HG03520 (cell line): ENCODE measurements at regions not wholly inside any gene's neighbourhood (a gene's known extent, or its start where the extent isn't known, plus 50 kb on each side); places are given as distances from the start of the nearest gene placed in this dataset.
"Not testable (repeated sequence)": the region's sequence is repeated elsewhere in the genome, so short reads cannot be mapped to it uniquely, and the experiment has no call there.

Experiments used
- ATAC-seq: cut with Tn5 transposase; IDR thresholded peaks from one replicate; pipeline ENCODE4 v1.9.1; 2021; ENCODE audit warnings: mild to moderate bottlenecking, moderate library complexity; ENCODE audit not compliant: unreplicated experiment

DNA sequence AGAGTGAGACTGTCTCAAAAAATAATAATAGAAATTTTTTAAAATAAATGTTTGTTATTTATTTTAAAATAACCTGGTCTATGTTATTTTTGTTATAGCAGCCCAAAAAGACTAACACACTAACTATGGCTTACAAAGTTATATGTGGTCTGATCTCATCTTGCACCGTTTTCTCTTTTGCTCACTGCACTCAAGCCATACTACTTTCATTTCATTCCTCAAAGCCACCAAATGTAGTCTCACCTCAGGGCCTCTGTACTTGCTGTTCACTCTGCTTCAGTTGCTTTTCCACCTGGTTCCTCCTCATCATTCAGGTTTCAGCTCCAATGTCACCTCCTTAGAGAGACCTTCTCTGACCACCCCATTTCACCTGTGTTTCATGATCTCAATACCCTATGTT is 55.2 kb upstream of the MDM1 start:
- ATAC-seq = no peak

DNA sequence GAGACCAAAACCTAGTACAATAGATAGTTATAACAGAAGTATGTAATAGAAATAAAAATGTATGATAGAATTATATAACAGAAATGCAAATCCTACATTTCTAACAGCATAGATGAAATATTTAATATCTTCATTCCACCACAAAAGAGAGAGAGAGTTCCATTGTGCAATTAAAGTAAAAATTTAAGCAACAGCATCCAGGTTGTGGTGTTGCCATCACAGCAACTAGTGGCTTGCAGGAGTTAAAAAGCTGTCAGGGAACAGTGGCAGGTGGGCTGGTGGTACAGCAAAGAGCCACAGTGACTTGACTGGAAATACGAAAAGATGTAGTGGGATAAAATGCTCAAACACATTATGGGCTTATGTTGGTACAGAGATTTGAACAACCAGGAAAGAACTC is 57.1 kb upstream of the MDM1 start:
- no peak for ATAC-seq

DNA sequence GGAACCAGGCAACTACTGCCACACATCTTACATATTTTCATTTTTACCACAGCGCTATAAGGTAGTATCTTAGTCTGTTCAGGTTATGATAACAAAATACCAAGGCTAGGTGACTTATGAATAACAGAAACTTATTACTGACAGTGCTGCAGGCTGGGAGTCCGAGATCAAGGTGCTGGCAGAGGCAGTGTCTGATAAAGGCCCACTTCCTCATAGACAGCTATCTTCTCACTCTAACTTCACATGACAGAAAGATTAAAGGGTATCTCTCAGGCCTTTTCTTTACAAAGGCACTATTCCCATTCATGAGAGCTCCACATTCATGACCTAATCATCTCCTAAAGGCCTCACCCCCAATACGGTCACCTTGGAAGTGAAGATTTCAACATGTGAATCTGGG is 59.8 kb upstream of the MDM1 start:
- no peak for ATAC-seq

DNA sequence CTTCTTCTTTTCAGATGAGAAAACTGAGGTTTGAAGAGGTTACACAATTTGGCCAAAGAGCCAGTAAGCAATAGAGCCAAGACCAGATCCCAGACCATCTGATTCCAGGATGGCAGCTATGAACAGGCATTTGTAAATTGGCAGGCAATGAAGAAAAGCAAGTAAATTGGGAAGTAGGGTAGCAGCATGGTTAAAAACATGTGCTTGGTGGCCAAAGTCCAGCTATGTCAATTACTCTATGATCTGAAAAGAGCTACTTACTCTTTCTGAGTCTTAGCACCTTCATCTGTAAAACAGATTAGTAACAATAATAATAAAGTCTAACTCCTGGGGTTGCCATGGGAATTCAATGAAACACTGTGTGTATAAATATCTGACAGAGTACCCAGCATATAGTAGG is 60.2 kb upstream of the MDM1 start:
- ATAC-seq = no peak

DNA sequence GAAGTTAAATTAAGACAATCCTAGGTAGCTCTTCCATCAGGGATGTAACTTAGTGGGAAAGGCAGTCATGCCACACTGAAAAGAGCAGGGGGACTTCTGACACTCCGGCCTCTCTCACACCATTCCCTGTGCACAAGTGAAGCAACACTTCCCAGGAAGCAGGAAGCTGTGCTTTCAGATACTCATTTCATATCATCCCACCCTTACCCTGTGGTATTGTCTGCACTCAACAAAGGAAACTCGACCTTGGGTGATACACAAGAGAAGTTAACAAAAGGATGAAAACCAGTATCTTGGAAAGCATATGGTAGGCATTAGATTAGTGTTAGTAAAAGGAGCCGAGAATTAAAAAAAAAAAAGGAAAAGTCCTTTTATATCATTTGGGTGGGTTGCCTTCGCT is 61.3 kb upstream of the MDM1 start:
- no peak for ATAC-seq

DNA sequence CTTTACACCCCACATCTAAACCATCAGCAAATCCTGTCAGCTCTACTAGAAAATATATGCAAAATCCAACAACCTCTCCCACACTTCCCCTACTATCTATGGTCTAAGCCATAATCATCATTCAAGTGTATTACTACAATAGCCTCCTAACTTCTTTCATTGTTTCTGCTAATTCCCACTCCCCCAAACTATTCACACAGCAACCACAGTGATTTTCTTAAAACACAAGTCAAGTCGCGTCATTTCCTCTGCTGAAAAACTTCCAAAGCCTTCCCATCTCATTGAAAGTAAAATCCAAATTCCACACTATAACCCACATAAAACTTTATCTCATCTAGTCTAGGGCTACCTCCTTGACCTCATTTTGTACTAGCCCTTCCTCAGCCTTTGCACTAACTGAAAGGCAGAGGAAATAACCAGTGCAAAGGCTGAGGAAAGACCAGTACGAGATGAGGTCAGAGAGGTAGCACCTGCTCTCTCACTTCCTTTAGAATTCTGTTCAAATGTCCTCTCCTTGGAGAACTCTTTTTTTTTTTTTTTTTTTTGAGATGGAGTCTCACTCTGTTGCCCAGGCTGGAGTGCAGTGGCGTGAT is 65.5 kb upstream of the MDM1 start:
- no peak for ATAC-seq

DNA sequence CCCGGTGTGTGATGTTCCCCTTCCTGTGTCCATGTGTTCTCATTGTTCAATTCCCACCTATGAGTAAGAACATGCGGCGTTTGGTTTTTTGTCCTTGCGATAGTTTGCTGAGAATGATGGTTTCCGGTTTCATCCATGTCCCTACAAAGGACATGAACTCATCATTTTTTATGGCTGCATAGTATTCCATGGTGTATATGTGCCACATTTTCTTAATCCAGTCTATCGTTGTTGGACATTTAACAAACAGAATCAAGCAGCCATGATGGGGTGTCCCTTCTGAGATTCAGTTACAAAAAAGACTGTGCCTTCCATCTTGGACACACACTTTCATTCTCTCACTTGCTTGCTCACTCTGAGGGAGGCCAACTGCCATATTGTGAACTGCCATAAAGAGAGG is 66.5 kb upstream of the MDM1 start:
- ATAC-seq = not testable (repeated sequence)

DNA sequence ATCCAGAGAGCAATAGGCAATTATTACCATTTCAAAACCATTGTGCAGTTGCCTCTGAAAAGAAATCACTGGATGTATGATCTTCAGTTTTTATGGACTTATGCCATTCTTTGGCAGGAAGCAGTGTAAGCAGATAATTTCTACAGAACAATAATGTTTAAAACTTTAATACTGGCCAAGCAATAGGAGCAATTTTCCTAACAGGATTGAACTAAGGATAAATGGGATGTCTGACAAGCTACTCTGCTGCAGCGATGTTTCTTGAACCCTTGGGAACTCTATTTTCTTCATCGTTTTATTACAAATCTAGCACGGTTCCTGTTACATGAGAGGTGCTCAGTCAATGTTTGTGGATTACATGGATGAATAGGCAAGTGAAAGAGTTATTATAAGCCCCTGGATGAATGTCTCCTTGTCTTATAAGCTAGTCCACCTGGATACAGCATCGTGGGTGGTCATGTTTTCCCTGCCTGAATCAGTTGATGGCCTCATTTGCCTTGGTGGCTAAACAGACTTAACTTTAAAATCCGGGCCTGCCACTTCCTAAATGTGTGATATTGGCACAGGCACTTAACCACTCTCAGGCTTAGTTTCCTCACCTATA is 68.2 kb upstream of the MDM1 start:
- no peak for ATAC-seq

DNA sequence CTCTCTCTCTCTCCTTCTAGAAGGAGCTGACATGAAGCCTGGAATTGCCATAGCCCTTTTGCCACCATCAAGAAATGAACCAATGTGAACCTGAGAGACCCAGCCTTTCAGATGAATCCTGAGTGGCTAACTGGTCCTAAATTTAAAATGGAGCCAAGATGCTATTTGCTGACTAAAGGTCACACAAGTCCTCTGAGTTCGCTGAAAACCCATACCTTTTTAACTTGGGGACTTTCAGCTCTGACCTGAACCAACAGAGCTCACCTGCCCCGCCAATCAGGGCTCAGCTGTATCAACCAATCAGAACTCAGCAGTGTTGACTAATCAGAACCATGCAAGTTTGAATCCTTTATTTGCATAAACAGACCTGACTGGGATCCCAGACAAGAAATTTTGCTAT is 70.3 kb upstream of the MDM1 start:
- ATAC-seq = no peak

DNA sequence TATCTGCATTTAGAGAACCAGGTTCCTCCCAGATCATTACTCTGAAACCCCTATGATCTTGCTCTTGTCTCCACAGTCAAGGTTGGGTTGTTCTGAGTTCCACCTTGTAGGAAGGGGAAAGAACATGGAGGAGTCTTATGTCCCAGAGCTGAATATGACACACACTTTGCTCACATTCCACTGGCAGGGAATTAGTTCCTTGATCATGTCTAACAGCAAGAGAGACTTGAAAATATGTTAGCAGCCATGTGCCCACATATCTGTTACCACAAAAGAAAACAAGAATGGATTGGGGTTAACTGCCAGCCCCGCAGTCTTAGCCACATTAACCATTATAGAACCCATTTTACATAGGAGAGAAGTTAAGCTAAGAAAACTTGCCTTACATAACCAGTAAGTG is 71.1 kb upstream of the MDM1 start:
- no peak for ATAC-seq

DNA sequence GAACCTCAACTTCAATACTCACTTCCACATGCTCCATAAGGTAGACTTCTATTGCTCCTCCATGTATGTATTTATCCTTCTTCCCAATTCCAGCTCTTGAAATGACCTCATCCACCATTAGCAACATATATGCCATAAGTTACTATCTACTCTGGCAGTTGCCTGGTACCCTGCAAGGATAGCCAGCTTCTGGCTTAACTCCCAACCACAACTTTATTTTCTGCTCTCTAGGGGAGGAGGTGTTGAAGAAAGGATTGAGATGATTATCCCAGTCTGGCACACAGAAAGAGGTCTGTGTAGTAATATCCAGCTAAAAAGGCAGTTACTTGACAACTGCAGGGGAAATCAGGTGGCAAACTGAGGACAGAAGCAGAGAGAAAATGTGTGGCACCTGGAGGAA is 71.5 kb upstream of the MDM1 start:
- ATAC-seq = no peak

DNA sequence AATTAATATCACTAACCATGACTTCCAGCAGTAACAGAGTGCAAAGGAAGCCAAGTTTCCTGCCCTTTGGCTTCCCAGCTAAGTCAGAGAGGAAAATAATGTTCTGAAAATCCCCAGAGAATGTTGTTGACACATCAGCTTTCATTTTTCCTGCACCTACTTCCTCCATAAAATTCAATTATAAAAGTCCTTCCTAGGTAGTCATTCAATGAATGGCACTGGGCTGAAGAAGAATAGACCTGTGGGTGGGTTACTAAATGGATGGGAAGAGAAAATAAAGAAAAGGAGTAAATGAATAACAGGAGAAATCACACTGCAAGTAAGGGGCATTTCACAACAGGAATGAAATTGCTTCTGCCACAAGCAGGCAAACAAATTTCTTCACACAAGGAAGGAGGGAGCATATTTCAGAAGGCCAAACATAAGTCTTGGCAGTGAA is 73.2 kb upstream of the MDM1 start:
- no peak for ATAC-seq

DNA sequence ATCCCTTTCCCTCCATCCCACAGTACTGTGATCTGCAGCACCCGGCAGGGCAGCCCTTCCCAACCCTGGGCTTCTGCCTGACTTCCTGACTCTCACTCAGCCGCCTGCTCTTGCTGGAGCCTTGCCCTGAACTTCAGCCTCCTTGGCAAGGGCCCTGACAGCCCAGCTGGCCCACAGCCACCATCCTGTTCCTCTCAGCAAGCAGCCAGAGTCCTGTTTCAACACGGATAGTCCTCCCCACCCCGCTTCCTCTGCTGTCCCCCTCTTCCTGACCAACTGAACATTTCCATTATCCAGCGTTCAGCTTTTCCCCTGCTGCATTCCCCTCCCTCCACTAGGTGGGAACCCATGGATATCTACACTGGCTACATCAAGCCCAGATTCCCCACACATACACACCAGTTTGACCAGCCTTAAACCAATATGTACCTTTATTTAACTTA is 74.0 kb upstream of the MDM1 start:
- no peak for ATAC-seq

DNA sequence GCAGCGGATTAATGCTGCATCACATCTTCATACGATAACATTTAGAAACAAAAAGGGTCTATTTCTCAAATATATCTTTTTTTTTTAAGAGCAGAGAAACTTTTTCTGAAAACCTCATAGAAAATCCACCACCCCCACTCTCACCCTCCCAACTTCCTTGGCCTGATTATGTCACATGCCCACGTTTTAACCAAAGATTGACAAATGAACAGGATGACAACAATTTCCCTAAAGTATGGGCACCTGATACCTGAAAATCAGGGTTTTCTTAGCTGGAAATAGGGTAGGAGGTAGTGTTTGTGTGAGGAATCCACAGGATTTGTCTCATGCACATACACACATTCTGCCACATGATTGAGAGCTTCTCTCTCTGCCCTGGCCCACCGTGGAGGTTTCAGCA is 74.7 kb upstream of the MDM1 start:
- ATAC-seq = no peak

DNA sequence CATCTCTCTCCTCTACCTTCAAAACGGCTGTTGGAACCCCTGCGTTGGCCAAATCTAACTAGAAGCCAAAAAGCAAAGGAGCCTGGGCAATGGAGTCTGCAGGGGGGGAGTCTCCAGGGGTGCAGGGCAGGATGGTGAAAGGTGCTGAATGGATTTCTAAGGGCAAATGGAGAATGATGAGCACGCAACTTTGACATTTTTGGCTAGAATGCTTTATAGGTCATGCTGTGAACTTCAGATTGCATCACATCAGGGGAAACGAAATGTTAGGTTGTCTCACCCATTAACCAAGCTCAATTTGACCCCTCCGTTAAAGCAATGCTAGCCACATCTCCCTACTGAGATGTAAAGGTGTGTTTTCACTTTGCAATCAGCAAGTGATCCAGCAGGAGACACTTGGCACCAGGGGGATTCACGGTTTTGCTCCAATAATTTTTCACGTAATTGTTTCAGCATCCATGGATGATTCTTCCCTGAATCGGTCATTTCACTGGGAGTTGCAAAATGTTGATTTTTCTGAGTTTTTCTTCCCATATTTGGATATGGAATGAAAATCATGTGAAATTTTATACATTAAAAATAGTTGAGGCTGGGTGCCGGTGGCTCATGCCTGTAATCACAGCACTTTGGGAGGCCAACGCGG is 78.0 kb upstream of the MDM1 start:
- ATAC-seq = no peak

DNA sequence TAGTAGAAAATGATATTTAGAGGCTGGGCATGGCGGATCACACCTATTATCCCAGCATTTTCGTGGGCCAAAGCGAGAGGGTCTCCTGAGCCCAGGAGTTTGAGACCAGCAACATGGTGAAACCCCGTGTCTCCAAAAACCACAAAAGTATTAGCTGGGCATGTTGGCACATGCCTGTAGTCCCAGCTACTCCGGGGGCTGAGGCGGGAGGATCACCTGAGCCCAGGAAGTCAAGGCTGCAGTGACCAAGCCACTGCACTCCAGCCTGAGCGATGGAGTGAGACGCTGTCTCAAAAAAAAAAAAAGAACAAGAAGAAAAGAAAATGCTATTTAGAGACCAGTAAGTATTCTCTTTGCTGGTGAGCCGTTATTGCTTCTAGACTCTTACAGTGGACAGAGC is 79.2 kb upstream of the MDM1 start:
- no peak for ATAC-seq

DNA sequence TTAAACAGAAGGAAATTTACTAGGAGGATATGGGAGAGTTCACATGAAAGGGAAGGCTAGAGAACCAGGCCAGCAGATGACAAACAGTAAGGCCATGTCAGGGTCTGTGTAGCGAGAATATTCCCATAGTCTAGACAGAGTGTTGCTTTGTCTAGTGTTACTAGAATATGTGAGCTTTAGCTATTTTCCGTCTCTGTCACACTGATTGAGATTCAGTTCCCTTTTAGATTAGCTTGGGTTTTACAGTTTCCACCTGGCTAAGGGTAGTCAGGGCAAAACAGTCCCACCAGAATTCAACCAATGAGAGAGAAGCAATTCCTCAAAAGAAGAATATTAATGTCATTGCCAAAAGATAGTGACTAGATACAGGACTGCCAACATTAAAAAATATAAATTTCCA is 82.8 kb upstream of the MDM1 start:
- ATAC-seq = no peak

DNA sequence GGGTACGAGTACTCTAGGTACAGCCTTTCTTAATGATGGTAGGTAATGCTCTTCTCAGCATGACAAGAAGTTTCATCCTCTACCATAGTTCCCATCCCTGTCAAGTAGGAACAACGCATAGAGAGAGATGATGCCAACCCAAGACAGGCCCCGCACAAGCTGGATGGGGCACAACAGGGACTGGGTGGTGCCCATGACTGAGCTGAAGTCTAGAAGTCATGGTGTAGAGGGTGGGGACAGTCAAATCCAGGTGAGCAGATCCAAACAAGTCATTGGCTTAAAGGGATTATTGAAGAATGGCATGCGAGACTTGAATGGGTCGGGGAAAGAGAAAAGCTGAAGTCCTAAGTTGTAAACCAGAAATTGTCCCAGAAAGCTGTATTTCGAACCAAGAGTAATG is 84.2 kb upstream of the MDM1 start:
- no peak for ATAC-seq

DNA sequence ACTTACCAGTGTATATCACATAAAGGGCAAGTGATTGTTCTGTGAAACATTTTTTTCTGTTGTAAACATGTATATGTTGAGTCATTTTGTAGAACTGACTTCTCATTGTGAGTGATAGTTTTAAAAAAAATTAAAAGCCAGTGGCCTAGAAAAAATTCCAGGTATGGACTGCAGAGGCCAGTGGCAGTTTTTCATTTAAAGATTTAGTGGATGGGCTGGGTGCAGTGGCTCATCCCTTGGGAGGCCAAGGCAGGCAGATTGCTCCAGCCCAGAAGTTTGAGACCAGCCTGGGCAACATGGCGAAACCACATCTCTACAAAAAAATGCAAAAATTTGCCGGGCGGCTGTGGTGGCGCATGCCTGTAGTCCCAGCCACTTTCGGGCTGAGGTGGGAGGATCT is 84.7 kb upstream of the MDM1 start:
- no peak for ATAC-seq

DNA sequence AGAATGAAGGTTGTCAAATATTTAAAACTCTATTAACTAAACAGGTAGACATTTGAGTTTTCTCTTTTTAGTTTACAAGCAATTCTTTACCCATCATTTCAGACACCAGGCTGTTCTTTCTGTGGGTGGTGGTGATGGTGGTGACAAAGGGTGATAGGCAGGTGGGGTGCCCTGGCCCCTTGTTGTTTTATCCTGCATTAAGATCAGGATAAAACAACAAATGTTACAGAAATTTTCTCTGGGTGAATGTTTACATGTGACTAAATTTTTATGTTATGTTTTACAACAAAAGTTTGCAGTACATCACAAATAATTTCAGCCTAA is 85.9 kb upstream of the MDM1 start:
- no peak for ATAC-seq

DNA sequence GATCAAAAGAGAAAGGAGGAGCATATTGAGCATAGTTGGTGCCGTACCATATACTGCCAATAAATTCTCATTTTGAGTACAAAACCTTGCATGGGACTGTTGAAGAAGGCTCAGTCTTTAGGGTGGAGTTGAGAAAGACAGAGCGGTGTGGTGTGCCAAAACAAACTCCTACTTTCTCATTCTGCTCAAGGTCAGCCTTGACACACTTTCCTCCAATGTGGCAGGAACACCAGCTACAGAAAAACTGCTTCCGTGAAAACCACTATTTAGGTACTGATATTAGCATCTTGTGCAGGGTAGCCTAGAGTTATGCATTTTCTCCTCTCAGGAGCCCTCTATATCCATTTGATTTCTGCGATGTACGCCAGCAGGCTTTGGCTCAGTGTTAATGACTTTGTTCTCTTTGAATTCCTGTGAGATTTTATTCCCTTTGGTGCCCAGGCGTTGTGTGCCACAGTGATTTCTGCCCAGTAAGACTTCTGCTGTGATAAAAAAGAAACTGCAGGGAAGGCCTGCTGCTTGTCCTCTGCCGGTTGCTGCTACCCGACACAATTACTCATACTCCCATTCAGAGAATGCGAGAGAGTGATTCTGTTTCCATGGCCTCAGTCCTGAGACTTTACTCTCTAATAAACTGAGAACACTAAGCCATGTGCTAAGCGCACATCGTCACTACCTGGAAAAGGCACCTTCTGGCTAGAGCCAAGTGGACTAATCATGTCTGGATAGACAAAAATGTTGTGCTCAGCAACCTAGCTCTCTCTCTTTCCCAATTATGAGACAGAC is 88.3 kb upstream of the MDM1 start:
- no peak for ATAC-seq

DNA sequence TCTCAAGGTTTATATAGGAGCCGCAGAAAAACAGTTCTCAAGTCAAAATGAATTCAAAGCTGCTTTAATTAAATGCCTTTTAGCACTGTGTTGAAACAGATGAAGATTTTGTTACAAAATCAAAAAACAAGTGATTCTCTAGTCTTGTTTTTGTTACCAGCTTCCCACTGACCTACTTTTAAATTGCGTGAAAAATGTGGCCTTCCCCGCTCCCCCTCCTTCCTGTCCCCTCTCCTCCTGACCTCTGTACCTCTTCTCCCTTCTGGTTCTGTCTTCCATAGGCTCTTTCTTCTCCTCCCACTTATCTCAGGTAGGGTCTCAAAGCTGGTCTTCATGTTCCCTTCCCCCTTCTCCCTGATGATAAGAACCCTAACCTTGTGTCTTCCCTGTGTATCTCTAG is 90.0 kb upstream of the MDM1 start:
- no peak for ATAC-seq
